ENCODE measurements at regions not wholly inside any gene's neighbourhood (a gene's known extent, or its start where the extent isn't known, plus 50 kb on each side); places are given as distances from the start of the nearest gene placed in this dataset.

DNA sequence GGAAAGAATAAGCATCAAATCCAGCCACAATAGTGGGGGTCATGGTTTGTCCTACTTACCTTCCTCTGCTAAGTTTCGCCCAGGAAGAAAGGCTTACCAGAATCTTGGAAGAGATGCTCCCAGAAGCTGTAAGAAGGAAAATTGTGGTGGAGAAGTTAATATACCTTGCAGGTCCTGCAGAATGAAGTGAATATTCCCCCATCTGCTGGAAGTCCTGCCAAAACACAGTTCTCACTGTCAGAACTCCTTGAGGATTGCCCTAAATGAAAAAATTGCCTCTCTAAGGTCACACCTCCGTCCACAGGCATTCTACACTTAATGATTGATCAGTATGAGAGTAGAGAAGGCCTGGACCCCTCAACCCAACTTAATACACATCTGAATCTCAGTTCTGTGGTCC is 78.4 kb upstream of the RGS21 start:
- Histone ChIP-seq H3K9me3 (ENCODE audit: low read length) (no peaks in the 10 kb centered on the region), H3K9me2 (replicated peaks; ENCODE audit: insufficient read depth, low read length) (no peaks in the 10 kb centered on the region), H3K79me2 (ENCODE audit: low read length) (no peaks in the 10 kb centered on the region), H3K9ac (ENCODE audit: low read length) (no peak overlapping the region), H3K27me3 (ENCODE audit: low read length) (no peaks in the 10 kb centered on the region), H2AFZ (ENCODE audit: low read length) (no peak overlapping the region), H3K4me3 (ENCODE audit: low read length) (no peak overlapping the region), H3K4me2 (ENCODE audit: low read depth, low read length, poor library complexity, severe bottlenecking) (no peak overlapping the region), H3K4me1 (ENCODE audit: low read length) (peaks cover 9% of the 10 kb centered on the region), H3K27ac (ENCODE audit: low read length) (no peak overlapping the region), H3K36me3 (ENCODE audit: insufficient read depth, low read length) (no peaks in the 10 kb centered on the region), H4K20me1 (ENCODE audit: insufficient read depth, low read depth, low read length) (no peaks in the 10 kb centered on the region)
- DNase-seq = peak; percentile 46

DNA sequence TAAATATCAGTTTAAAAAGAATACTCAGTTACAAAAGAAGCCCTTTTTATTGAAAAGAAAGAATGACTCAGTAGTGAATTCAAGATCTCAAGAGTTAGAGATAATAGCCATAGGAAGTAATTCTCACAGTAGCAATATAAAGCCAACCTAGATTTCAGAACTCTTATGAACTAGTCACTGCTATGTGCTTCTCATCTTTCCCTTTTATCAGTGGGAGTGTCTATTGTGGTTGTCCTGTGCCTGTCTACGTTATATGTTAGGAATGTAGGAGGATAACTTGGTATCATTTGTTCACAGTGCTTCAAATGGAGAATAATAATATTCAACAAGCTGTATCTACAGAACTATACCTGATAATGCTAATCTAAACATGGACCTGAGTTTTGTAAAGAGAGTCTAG is 73.1 kb upstream of the RGS21 start:
- Histone ChIP-seq H3K27ac (ENCODE audit: low read length) (no peak overlapping the region), H3K79me2 (ENCODE audit: low read length) (no peaks in the 10 kb centered on the region), H3K9me2 (replicated peaks; ENCODE audit: insufficient read depth, low read length) (no peaks in the 10 kb centered on the region), H2AFZ (ENCODE audit: low read length) (no peak overlapping the region), H3K9me3 (ENCODE audit: low read length) (no peaks in the 10 kb centered on the region), H3K4me3 (ENCODE audit: low read length) (no peak overlapping the region), H3K27me3 (ENCODE audit: low read length) (no peaks in the 10 kb centered on the region), H4K20me1 (ENCODE audit: insufficient read depth, low read depth, low read length) (no peaks in the 10 kb centered on the region), H3K4me1 (ENCODE audit: low read length) (peaks cover 9% of the 10 kb centered on the region), H3K4me2 (ENCODE audit: low read depth, low read length, poor library complexity, severe bottlenecking) (no peak overlapping the region), H3K9ac (ENCODE audit: low read length) (no peak overlapping the region), H3K36me3 (ENCODE audit: insufficient read depth, low read length) (no peaks in the 10 kb centered on the region)
- DNase-seq = no peak

DNA sequence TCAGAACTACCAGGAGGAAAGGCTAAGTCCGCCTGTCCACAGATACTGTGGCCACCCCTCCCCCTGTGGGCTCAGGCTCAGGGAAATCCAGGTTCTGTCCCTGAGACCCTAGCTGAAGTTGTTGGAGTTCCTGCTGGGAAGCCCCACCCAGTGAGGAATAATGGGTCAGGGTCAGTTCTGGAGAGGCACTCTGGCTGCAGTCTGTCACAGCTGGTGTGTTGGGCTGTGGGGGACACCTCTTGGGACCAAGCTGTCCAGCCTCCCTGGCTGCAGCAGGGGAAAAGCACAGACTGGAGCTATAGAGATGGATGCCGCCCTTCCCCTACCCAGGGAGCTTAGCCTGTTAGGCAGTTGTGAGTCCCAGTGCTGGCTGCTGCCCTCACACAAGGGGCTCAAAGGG is 65.1 kb upstream of the RGS21 start:
- no peaks in the 10 kb centered on the region for H3K27me3 ChIP-seq (ENCODE audit: low read length)
- no peak overlapping the region for H3K4me3 ChIP-seq (ENCODE audit: low read length)
- DNase-seq = no peak
- H3K9me2 ChIP-seq (replicated peaks; ENCODE audit: insufficient read depth, low read length) = no peaks in the 10 kb centered on the region
- no peak overlapping the region for H3K4me2 ChIP-seq (ENCODE audit: low read depth, low read length, poor library complexity, severe bottlenecking)
- H4K20me1 ChIP-seq (ENCODE audit: insufficient read depth, low read depth, low read length) = no peaks in the 10 kb centered on the region
- H3K9me3 ChIP-seq (ENCODE audit: low read length) = no peaks in the 10 kb centered on the region
- H3K4me1 ChIP-seq (ENCODE audit: low read length) = no peaks in the 10 kb centered on the region
- H2AFZ ChIP-seq (ENCODE audit: low read length) = no peak overlapping the region
- H3K36me3 ChIP-seq (ENCODE audit: insufficient read depth, low read length) = no peaks in the 10 kb centered on the region
- H3K27ac ChIP-seq (ENCODE audit: low read length) = no peak overlapping the region
- H3K9ac ChIP-seq (ENCODE audit: low read length) = no peak overlapping the region
- H3K79me2 ChIP-seq (ENCODE audit: low read length) = no peaks in the 10 kb centered on the region

DNA sequence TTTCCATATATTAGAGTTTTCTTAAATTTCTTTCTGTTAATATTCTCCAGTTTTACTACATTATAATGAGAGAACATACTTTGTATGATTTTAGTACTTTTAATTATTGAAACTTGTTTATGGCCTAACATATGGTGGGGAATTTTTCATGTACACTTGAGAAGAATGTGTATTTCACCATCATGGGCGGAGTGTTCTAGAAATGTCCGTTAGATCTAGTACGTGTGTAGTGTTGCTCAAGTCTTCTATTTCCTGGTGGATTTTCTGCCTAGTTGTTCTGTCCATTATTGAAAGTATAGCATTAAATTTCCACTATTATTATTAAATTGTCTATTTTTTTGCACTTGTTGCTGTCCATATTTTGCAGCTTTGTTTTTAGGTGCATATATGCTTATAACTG is 64.0 kb upstream of the RGS21 start:
- H3K9me2 ChIP-seq (replicated peaks; ENCODE audit: insufficient read depth, low read length) = no peaks in the 10 kb centered on the region
- no peak for DNase-seq
- H3K79me2 ChIP-seq (ENCODE audit: low read length) = no peaks in the 10 kb centered on the region
- no peaks in the 10 kb centered on the region for H3K27me3 ChIP-seq (ENCODE audit: low read length)
- H3K9me3 ChIP-seq (ENCODE audit: low read length) = no peaks in the 10 kb centered on the region
- no peak overlapping the region for H2AFZ ChIP-seq (ENCODE audit: low read length)
- H3K4me2 ChIP-seq (ENCODE audit: low read depth, low read length, poor library complexity, severe bottlenecking) = no peak overlapping the region
- no peak overlapping the region for H3K9ac ChIP-seq (ENCODE audit: low read length)
- no peaks in the 10 kb centered on the region for H3K4me1 ChIP-seq (ENCODE audit: low read length)
- H4K20me1 ChIP-seq (ENCODE audit: insufficient read depth, low read depth, low read length) = no peaks in the 10 kb centered on the region
- H3K4me3 ChIP-seq (ENCODE audit: low read length) = no peak overlapping the region
- H3K27ac ChIP-seq (ENCODE audit: low read length) = no peak overlapping the region
- H3K36me3 ChIP-seq (ENCODE audit: insufficient read depth, low read length) = no peaks in the 10 kb centered on the region

DNA sequence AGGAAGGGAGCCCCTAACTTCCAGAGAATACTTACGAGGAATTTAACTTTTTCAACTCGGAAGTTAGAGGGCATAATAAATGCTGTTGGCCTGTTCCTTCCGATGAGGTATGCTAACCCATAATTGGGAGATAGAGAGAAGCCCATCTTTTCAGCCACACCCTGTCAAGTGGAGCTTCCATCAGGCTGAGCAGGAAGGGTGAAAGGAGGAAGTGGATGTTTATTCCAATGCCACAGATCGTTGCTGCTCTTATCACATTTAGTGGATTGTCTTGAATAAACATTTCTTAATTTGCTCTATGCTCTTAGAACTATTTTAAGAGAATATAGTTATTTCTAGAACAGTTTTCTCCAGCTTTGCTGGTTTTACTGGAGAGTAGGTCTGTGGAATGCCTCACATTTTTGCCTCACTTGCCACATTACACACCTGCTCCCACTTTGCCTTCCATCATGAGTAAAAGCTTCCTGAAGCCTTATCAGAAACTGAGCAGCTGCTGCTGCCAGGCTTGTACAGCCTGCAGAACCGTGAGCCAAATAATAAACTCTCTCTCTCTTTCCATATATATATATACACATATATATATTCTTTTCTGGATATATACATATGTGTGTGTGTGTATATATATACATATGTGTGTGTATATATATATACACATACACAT is 60.0 kb upstream of the RGS21 start:
- Histone ChIP-seq H3K9me2 (replicated peaks; ENCODE audit: insufficient read depth, low read length) (no peaks in the 10 kb centered on the region), H3K4me1 (ENCODE audit: low read length) (no peaks in the 10 kb centered on the region; the same call in 1 of the 2 replicates), H3K36me3 (ENCODE audit: insufficient read depth, low read length) (no peaks in the 10 kb centered on the region), H3K9ac (ENCODE audit: low read length) (no peak overlapping the region), H3K9me3 (ENCODE audit: low read length) (no peaks in the 10 kb centered on the region), H2AFZ (ENCODE audit: low read length) (no peak overlapping the region), H3K27ac (ENCODE audit: low read length) (no peak overlapping the region), H3K4me3 (ENCODE audit: low read length) (no peak overlapping the region), H3K4me2 (ENCODE audit: low read depth, low read length, poor library complexity, severe bottlenecking) (no peak overlapping the region), H3K79me2 (ENCODE audit: low read length) (no peaks in the 10 kb centered on the region), H3K27me3 (ENCODE audit: low read length) (no peaks in the 10 kb centered on the region), H4K20me1 (ENCODE audit: insufficient read depth, low read depth, low read length) (no peaks in the 10 kb centered on the region)
- no peak for DNase-seq

DNA sequence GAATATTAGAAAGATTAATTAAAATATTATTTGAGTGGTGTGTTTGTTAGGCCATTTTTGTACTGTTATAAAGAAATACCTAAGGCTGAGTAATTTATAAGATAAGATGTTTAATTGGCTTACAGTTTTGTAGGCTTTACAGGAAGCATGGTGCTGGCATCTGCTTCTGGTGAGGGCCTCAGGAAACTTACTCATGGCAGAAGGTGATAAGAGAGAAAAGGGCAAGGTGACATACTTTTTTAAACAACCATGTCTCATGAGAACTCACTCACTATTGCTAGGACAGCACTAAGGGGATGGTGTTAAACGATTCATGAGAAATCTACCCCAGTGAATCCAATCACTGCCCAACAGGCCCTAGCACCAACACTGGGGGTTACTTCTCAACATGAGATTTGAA is 56.7 kb upstream of the RGS21 start:
- Histone ChIP-seq H3K79me2 (ENCODE audit: low read length) (no peaks in the 10 kb centered on the region), H3K27me3 (ENCODE audit: low read length) (no peaks in the 10 kb centered on the region), H3K27ac (ENCODE audit: low read length) (no peak overlapping the region), H3K9me3 (ENCODE audit: low read length) (no peaks in the 10 kb centered on the region), H3K4me1 (ENCODE audit: low read length) (no peaks in the 10 kb centered on the region; the same call in 1 of the 2 replicates), H3K4me3 (ENCODE audit: low read length) (no peak overlapping the region), H3K9me2 (replicated peaks; ENCODE audit: insufficient read depth, low read length) (no peaks in the 10 kb centered on the region), H3K9ac (ENCODE audit: low read length) (no peak overlapping the region), H3K4me2 (ENCODE audit: low read depth, low read length, poor library complexity, severe bottlenecking) (no peak overlapping the region), H4K20me1 (ENCODE audit: insufficient read depth, low read depth, low read length) (no peaks in the 10 kb centered on the region), H3K36me3 (ENCODE audit: insufficient read depth, low read length) (no peaks in the 10 kb centered on the region), H2AFZ (ENCODE audit: low read length) (no peak overlapping the region)
- no peak for DNase-seq

DNA sequence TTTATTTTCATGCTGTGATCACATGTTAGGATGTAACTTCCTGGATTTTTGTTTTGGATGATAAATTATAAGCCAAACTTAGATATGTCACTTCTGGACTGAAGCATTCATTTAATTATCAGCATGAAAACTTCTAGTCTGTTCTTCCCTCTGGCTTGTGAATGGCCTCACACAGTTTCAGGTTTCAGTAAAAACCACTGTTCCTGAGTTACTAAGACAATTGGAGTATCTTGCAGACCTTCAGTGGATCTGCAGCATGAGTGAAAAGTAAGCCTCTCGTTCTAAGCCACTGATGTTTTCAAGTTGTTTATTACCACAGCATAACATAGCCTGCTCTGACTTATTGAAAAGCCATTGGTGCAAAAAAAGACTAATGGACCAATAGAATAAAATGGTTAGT is 55.3 kb upstream of the RGS21 start:
- no peaks in the 10 kb centered on the region for H3K9me3 ChIP-seq (ENCODE audit: low read length)
- H3K79me2 ChIP-seq (ENCODE audit: low read length) = no peaks in the 10 kb centered on the region
- H3K4me2 ChIP-seq (ENCODE audit: low read depth, low read length, poor library complexity, severe bottlenecking) = no peak overlapping the region
- no peak overlapping the region for H3K27ac ChIP-seq (ENCODE audit: low read length)
- no peaks in the 10 kb centered on the region; the same call in 1 of the 2 replicates for H3K4me1 ChIP-seq (ENCODE audit: low read length)
- no peak overlapping the region for H3K4me3 ChIP-seq (ENCODE audit: low read length)
- H3K9ac ChIP-seq (ENCODE audit: low read length) = no peak overlapping the region
- H3K9me2 ChIP-seq (replicated peaks; ENCODE audit: insufficient read depth, low read length) = no peaks in the 10 kb centered on the region
- no peaks in the 10 kb centered on the region for H3K36me3 ChIP-seq (ENCODE audit: insufficient read depth, low read length)
- H2AFZ ChIP-seq (ENCODE audit: low read length) = no peak overlapping the region
- no peaks in the 10 kb centered on the region for H4K20me1 ChIP-seq (ENCODE audit: insufficient read depth, low read depth, low read length)
- DNase-seq = no peak
- no peaks in the 10 kb centered on the region for H3K27me3 ChIP-seq (ENCODE audit: low read length)

DNA sequence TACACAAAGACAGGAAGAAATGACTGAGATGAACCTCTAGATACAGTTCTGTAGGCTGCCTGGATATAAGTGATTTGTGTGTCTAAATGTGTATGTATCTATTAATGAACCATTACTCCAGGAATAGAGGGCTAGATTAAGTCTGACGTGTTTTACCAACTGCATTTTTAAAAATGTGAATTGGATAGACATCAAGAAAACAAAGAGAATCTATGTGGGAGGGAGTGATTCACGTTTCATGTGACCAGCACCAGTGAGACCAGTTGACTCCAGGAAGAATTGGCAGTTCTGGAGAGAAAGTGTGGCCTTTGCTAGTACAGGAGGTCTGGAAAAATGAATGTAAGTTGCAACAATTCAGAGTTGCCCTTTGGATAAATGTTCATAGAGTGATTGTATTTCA is 53.4 kb upstream of the RGS21 start:
- no peak overlapping the region for H3K27ac ChIP-seq (ENCODE audit: low read length)
- no peaks in the 10 kb centered on the region for H3K27me3 ChIP-seq (ENCODE audit: low read length)
- no peak overlapping the region for H2AFZ ChIP-seq (ENCODE audit: low read length)
- no peaks in the 10 kb centered on the region for H3K9me2 ChIP-seq (replicated peaks; ENCODE audit: insufficient read depth, low read length)
- no peak overlapping the region for H3K4me3 ChIP-seq (ENCODE audit: low read length)
- H3K79me2 ChIP-seq (ENCODE audit: low read length) = no peaks in the 10 kb centered on the region
- no peaks in the 10 kb centered on the region for H3K9me3 ChIP-seq (ENCODE audit: low read length)
- H3K4me2 ChIP-seq (ENCODE audit: low read depth, low read length, poor library complexity, severe bottlenecking) = no peak overlapping the region
- H3K36me3 ChIP-seq (ENCODE audit: insufficient read depth, low read length) = no peaks in the 10 kb centered on the region
- H4K20me1 ChIP-seq (ENCODE audit: insufficient read depth, low read depth, low read length) = no peaks in the 10 kb centered on the region
- H3K9ac ChIP-seq (ENCODE audit: low read length) = no peak overlapping the region
- no peaks in the 10 kb centered on the region for H3K4me1 ChIP-seq (ENCODE audit: low read length)
- no peak for DNase-seq

Data from Karpas-422 (cell line).